RWPE1 (cell line): ENCODE measurements at regions not wholly inside any gene's neighbourhood (a gene's known extent, or its start where the extent isn't known, plus 50 kb on each side); places are given as distances from the start of the nearest gene placed in this dataset.

Experiments used
- CTCF ChIA-PET: fragments of 350-600 bp; sonication (Branson Sonifier 250); formaldehyde crosslinking; extraction: SDS; loops from one replicate; lab custom pipeline; 2021; lab: Yijun Ruan, JAX
- POLR2A ChIA-PET: fragments of 400-600 bp; formaldehyde crosslinking; extraction: SDS; loops from one replicate; lab custom pipeline; 2020; ENCODE audit warnings: antibody characterized with exemption; ENCODE audit not compliant: low non-redundant PET; lab: Yijun Ruan, JAX
- DNase-seq: peaks from one replicate; pipeline ENCODE4 v3.0.0; 2012; ENCODE audit warnings: low spot score
- H3K27ac ChIP-seq: fragments of 450-650 bp; 2 replicates; pipeline ENCODE4 v1.5.1; 2017
- CTCF ChIP-seq: fragments of 450-650 bp; conservative IDR thresholded peaks from 2 replicates; pipeline ENCODE4 v1.5.1; 2017; ENCODE audit warnings: low read depth, mild to moderate bottlenecking

- H3K27ac ChIP-seq, result no peak overlapping the region
- no peak for TF ChIP-seq CTCF
- POLR2A ChIA-PET, result no interaction called here
- no peak for DNase-seq
- CTCF ChIA-PET, result interaction anchor here (0.5 kb wide), 1 partner anchor 211 kb away, joined by 5 read pairs; no protein-coding TSS in a partner anchor
Observed at GRCh38 chr13:28590461-28590860, 68.5 kb upstream of the POMP start.

GRCh38 chr13:28588296-28588695 is 70.6 kb upstream of the POMP start:
- H3K27ac ChIP-seq, result no peak overlapping the region
- CTCF ChIA-PET, result interaction anchor here (0.7 kb wide), 1 partner anchor 19 kb away, joined by 4 read pairs; no protein-coding TSS in a partner anchor
- POLR2A ChIA-PET, result no interaction called here

GRCh38 chr13:28587174-28587540 is 71.8 kb upstream of the POMP start:
- ChIA-PET CTCF (no interaction called here), POLR2A (no interaction called here)
- TF ChIP-seq CTCF, result no peak
- no peak for DNase-seq
- H3K27ac ChIP-seq, result no peak overlapping the region

More at GRCh38 chr13:28588296-28588695, 70.6 kb upstream of the POMP start:
- DNase-seq, result no peak
- no peak for TF ChIP-seq CTCF

GRCh38 chr13:28586439-28587173 is 72.3 kb upstream of the POMP start:
- no peak for DNase-seq
- ChIA-PET POLR2A (no interaction called here), CTCF (interaction anchor here (0.6 kb wide), 1 partner anchor 697 kb away, joined by 3 read pairs; no protein-coding TSS in a partner anchor)
- no peak for TF ChIP-seq CTCF
- no peak overlapping the region for H3K27ac ChIP-seq

- no peak for DNase-seq
- H3K27ac ChIP-seq, result no peak overlapping the region
- POLR2A ChIA-PET, result no interaction called here
- CTCF ChIA-PET, result interaction anchor here (0.6 kb wide), 1 partner anchor 21 kb away, joined by 4 read pairs; no protein-coding TSS in a partner anchor
- TF ChIP-seq CTCF, result no peak
Observed at GRCh38 chr13:28585561-28585960, 73.4 kb upstream of the POMP start.

- no peak for TF ChIP-seq CTCF
- POLR2A ChIA-PET, result no interaction called here
- DNase-seq, result no peak
- CTCF ChIA-PET, result no interaction called here
- H3K27ac ChIP-seq, result no peak overlapping the region
Observed at GRCh38 chr13:28584873-28585381, 74.0 kb upstream of the POMP start.
